ENCODE measurements at regions not wholly inside any gene's neighbourhood (a gene's known extent, or its start where the extent isn't known, plus 50 kb on each side); places are given as distances from the start of the nearest gene placed in this dataset.

DNA sequence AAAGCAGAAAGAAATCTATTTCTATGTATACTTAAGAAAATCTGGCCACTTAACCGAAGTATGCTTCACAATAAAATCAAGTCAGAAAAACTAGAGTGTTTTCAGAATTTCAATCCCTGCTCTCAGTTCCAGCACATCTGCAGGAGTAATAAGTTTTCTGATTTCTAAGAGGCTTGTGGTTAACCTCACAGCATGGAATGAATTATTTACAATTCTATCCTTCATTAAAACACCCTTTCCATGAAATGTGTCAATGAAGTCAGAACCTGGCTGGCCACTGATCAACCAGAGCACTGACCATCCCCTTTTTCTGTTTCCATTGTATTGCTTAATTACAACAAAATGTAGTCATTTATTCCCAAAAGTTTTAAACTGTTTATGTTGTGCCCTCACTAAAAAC, 781.4 kb upstream of the INTU start:
- TF ChIP-seq POLR2A (IDR thresholded peaks at IDR 0.05) (no peak), POLR2AphosphoS5 (IDR thresholded peaks at IDR 0.05; ENCODE audit: insufficient read depth in 1 of 2, low read depth in 1 of 2) (no peak)
- TF ChIP-seq, protein P1, sequence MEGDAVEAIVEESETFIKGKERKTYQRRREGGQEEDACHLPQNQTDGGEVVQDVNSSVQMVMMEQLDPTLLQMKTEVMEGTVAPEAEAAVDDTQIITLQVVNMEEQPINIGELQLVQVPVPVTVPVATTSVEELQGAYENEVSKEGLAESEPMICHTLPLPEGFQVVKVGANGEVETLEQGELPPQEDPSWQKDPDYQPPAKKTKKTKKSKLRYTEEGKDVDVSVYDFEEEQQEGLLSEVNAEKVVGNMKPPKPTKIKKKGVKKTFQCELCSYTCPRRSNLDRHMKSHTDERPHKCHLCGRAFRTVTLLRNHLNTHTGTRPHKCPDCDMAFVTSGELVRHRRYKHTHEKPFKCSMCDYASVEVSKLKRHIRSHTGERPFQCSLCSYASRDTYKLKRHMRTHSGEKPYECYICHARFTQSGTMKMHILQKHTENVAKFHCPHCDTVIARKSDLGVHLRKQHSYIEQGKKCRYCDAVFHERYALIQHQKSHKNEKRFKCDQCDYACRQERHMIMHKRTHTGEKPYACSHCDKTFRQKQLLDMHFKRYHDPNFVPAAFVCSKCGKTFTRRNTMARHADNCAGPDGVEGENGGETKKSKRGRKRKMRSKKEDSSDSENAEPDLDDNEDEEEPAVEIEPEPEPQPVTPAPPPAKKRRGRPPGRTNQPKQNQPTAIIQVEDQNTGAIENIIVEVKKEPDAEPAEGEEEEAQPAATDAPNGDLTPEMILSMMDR (IDR thresholded peaks at IDR 0.05), result no peak
- Histone ChIP-seq H3K9me3 (no peaks in the 10 kb centered on the region), H3K4me3 (no peak overlapping the region), H3K36me3 (no peaks in the 10 kb centered on the region), H3K4me1 (no peaks in the 10 kb centered on the region), H3K27me3 (no peaks in the 10 kb centered on the region), H3K27ac (no peak overlapping the region)
- intact Hi-C loops (cut with DNase I), result no loop called here
- no peak for DNase-seq (ENCODE audit: extremely low spot score in 2 of 2)

- intact Hi-C loops (cut with DNase I), result no loop called here
- Histone ChIP-seq H3K36me3 (no peaks in the 10 kb centered on the region), H3K4me1 (no peaks in the 10 kb centered on the region), H3K9me3 (no peaks in the 10 kb centered on the region), H3K27me3 (no peaks in the 10 kb centered on the region), H3K4me3 (no peak overlapping the region), H3K27ac (no peak overlapping the region)
- no peak for DNase-seq (ENCODE audit: extremely low spot score in 2 of 2)
- TF ChIP-seq POLR2AphosphoS5 (IDR thresholded peaks at IDR 0.05; ENCODE audit: insufficient read depth in 1 of 2, low read depth in 1 of 2) (no peak), POLR2A (IDR thresholded peaks at IDR 0.05) (no peak)
Measured at GRCh38 chr4:126853715-126854114, 779.0 kb upstream of the INTU start.

- Histone ChIP-seq H3K4me1 (no peaks in the 10 kb centered on the region), H3K36me3 (no peaks in the 10 kb centered on the region), H3K27me3 (no peaks in the 10 kb centered on the region), H3K4me3 (no peak overlapping the region), H3K27ac (no peak overlapping the region), H3K9me3 (no peaks in the 10 kb centered on the region)
- intact Hi-C loops (cut with DNase I), result no loop called here
- TF ChIP-seq POLR2AphosphoS5 (IDR thresholded peaks at IDR 0.05; ENCODE audit: insufficient read depth in 1 of 2, low read depth in 1 of 2) (no peak), POLR2A (IDR thresholded peaks at IDR 0.05) (no peak)
- TF ChIP-seq, protein P1 (IDR thresholded peaks at IDR 0.05), result no peak
- DNase-seq (ENCODE audit: extremely low spot score in 2 of 2), result no peak
Measured at GRCh38 chr4:126856906-126857305, 775.9 kb upstream of the INTU start.

- H3K27ac ChIP-seq, result no peak overlapping the region
- H3K27me3 ChIP-seq, result no peaks in the 10 kb centered on the region
- H3K9me3 ChIP-seq, result no peaks in the 10 kb centered on the region
- DNase-seq (ENCODE audit: extremely low spot score in 2 of 2), result no peak
- H3K36me3 ChIP-seq, result no peaks in the 10 kb centered on the region
- H3K4me1 ChIP-seq, result no peaks in the 10 kb centered on the region
- no peak overlapping the region for H3K4me3 ChIP-seq
- TF ChIP-seq POLR2AphosphoS5 (IDR thresholded peaks at IDR 0.05; ENCODE audit: insufficient read depth in 1 of 2, low read depth in 1 of 2), result no peak
- TF ChIP-seq POLR2A (IDR thresholded peaks at IDR 0.05), result no peak
- TF ChIP-seq, protein P1 (IDR thresholded peaks at IDR 0.05), result no peak
- intact Hi-C loops (cut with DNase I), result no loop called here
Measured at GRCh38 chr4:126859314-126859713, 773.4 kb upstream of the INTU start.

DNA sequence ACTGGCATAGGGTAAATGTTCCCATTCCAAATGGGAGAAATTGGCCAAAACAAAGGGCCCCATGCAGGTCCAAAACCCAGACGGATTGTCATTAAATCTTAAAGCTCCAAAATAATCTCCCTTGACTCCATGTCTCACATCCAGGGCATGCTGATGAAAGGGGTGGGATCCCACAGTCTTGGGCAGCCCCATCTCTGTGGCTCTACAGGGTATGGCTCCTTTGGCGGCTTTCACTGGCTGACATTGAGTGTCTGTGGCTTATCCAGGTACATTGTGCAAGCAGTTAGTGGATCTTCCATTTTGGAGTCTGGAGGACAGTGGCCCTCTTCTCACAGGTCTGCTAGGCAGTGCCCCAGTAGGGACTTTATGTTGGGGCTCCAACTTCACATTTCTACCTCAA, 772.9 kb upstream of the INTU start:
- intact Hi-C loops (cut with DNase I), result no loop called here
- Histone ChIP-seq H3K36me3 (no peaks in the 10 kb centered on the region), H3K4me1 (no peaks in the 10 kb centered on the region), H3K4me3 (no peak overlapping the region), H3K27me3 (no peaks in the 10 kb centered on the region), H3K27ac (no peak overlapping the region), H3K9me3 (no peaks in the 10 kb centered on the region)
- DNase-seq (ENCODE audit: extremely low spot score in 2 of 2), result no peak
- TF ChIP-seq POLR2A (IDR thresholded peaks at IDR 0.05) (no peak), POLR2AphosphoS5 (IDR thresholded peaks at IDR 0.05; ENCODE audit: insufficient read depth in 1 of 2, low read depth in 1 of 2) (no peak)
- TF ChIP-seq, protein P1 (IDR thresholded peaks at IDR 0.05), result no peak

GRCh38 chr4:126860308-126860707, 772.4 kb upstream of the INTU start:
- TF ChIP-seq, protein P1 (IDR thresholded peaks at IDR 0.05), result no peak
- TF ChIP-seq POLR2A (IDR thresholded peaks at IDR 0.05) (no peak), POLR2AphosphoS5 (IDR thresholded peaks at IDR 0.05; ENCODE audit: insufficient read depth in 1 of 2, low read depth in 1 of 2) (no peak)
- H3K4me1 ChIP-seq, result no peaks in the 10 kb centered on the region
- H3K36me3 ChIP-seq, result no peaks in the 10 kb centered on the region
- H3K27ac ChIP-seq, result no peak overlapping the region
- DNase-seq (ENCODE audit: extremely low spot score in 2 of 2), result no peak
- intact Hi-C loops (cut with DNase I), result no loop called here
- H3K4me3 ChIP-seq, result no peak overlapping the region
- H3K9me3 ChIP-seq, result no peaks in the 10 kb centered on the region
- no peaks in the 10 kb centered on the region for H3K27me3 ChIP-seq
